Mesothelial cell of epicardium (in vitro differentiated cells): ENCODE measurements at regions not wholly inside any gene's neighbourhood (a gene's known extent, or its start where the extent isn't known, plus 50 kb on each side); places are given as distances from the start of the nearest gene placed in this dataset.

ENCODE experiments used
- DNase-seq, 2 experiments: peaks; one replicate each; pipeline ENCODE4 v3.0.0; 2021; ENCODE audit warnings: low spot score in 2 of 2; ENCODE audit not compliant: unreplicated experiment in 2 of 2
- H3K27ac Mint-ChIP-seq: 2 replicates; pipeline ENCODE4 v1.8.0; 2021; ENCODE audit warnings: mixed read lengths
- H3K27me3 Mint-ChIP-seq: 2 replicates; pipeline ENCODE4 v1.8.0; 2021; ENCODE audit warnings: low read depth, mixed read lengths
- H3K36me3 Mint-ChIP-seq: 2 replicates; pipeline ENCODE4 v1.8.0; 2021; ENCODE audit warnings: mixed read lengths
- H3K4me1 Mint-ChIP-seq: 2 replicates; pipeline ENCODE4 v1.8.0; 2021; ENCODE audit warnings: mixed read lengths
- H3K4me3 Mint-ChIP-seq: 2 replicates; pipeline ENCODE4 v1.8.0; 2021; ENCODE audit warnings: mild to moderate bottlenecking, moderate library complexity, mixed read lengths
- H3K9me3 Mint-ChIP-seq: 2 replicates; pipeline ENCODE4 v1.8.0; 2021; ENCODE audit warnings: mixed read lengths
- TF ChIP-seq, protein P1 (sequence below): fragments of 200-600 bp; sonication (generic); IDR thresholded peaks from one replicate; pipeline ENCODE4 v1.5.0; 2021; ENCODE audit warnings: antibody characterized with exemption; ENCODE audit not compliant: unreplicated experiment

DNA sequence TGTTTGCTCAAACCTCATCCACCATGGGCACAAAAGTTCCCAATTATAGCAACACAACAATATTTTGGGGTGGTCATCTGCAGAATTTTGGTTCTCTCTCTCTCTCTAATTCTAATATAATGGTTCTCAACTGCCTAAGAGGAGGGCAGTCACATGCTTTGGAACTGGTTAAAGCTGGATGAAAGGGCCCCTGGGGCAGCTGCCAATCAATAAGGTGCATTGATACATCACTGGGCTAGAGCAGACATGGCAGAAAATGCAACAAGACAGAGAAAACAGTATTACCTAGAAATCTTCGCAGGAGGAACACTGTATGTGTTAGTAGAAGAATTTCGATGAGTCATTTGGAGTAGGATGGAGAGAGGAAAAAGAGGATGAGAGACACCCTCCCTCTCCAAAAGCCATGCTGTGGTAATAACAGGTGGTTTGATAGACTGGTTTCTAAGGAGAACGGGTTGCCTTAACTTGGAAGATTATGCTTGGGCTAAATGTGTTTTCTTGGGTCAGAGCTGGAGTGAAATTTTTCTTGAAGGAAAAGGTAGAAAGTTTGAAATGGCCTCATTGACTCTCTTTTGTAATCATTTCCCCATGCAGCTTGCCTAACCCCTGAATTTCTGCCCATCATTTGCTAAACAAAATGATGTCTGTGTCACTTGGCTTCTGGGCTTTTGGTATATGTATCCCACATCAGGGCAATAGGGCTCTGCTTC is 67.1 kb upstream of the HIF1A start:
- TF ChIP-seq, protein P1, sequence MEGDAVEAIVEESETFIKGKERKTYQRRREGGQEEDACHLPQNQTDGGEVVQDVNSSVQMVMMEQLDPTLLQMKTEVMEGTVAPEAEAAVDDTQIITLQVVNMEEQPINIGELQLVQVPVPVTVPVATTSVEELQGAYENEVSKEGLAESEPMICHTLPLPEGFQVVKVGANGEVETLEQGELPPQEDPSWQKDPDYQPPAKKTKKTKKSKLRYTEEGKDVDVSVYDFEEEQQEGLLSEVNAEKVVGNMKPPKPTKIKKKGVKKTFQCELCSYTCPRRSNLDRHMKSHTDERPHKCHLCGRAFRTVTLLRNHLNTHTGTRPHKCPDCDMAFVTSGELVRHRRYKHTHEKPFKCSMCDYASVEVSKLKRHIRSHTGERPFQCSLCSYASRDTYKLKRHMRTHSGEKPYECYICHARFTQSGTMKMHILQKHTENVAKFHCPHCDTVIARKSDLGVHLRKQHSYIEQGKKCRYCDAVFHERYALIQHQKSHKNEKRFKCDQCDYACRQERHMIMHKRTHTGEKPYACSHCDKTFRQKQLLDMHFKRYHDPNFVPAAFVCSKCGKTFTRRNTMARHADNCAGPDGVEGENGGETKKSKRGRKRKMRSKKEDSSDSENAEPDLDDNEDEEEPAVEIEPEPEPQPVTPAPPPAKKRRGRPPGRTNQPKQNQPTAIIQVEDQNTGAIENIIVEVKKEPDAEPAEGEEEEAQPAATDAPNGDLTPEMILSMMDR: no peak

DNA sequence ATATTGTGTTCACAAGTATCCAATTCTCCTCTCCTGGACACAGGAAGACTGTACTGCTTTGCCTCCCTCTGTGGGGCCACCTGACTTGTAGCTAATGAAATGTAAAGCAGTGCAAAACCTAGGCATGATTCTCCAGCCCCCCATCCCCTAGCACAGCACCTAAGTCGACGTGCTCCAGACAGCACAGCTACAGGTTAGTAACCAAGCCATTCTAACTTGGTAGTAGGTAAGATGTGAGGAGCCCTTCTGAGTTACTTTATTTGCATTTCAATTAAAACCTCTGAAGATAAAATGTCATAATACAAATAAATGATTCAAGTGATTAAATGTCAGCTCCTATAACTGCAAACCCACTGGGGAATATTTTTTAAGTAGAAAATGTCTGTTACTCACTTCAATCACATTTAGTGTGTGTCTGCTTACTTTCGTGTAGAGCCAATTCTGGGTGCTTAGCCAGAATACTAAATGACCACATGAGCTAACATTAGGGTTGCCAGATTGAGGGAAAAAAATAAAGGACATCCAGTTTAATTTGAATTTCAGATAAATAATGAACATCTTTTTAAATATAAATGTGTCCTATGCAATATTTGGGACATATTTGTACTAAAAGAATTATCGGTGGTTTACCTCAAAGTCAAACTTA is 64.8 kb upstream of the HIF1A start:
- Mint-ChIP-seq H3K27ac (no peak overlapping the region), H3K9me3 (peaks cover 3% of the 10 kb centered on the region), H3K27me3 (no peaks in the 10 kb centered on the region), H3K36me3 (no peaks in the 10 kb centered on the region), H3K4me3 (no peak overlapping the region), H3K4me1 (peaks cover 3% of the 10 kb centered on the region)
- TF ChIP-seq, protein P1: no peak
- no peak for DNase-seq

More for the DNA sequence above, 67.1 kb upstream of the HIF1A start:
- Mint-ChIP-seq H3K9me3 (no peaks in the 10 kb centered on the region), H3K27me3 (no peaks in the 10 kb centered on the region), H3K4me3 (no peak overlapping the region), H3K4me1 (peaks cover 5% of the 10 kb centered on the region), H3K36me3 (no peaks in the 10 kb centered on the region), H3K27ac (no peak overlapping the region)
- no peak for DNase-seq

DNA sequence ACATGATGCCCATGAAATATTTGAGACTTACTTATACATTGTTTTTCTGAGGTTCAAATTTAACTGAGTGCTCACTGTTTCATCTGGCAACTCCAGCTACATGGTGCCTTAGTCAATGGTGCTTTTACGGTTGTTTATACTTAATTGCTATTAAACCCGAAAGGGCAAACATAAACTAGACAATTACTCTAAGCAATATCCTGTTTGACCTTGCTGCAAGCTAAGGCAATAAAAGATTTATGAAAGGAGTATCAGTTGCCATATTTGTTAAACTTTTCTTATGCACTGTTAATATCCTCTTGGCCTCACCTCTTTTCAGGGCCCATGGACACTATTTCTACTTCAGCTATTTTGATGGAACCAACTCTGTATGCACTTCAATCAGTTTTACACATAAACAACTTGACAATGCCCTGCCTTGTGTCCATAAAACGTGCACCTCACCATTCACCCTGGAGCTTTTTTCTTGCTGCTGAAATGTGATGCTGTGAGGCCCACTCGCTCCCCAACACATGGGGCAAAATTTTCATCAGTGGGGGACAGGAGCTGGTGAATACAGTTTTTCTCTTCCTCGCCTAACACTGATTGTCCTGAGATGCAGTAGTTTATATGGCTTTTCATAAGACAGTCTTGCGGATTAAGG is 64.1 kb upstream of the HIF1A start:
- DNase-seq: no peak
- Mint-ChIP-seq H3K27me3 (no peaks in the 10 kb centered on the region), H3K4me3 (no peak overlapping the region), H3K27ac (no peak overlapping the region), H3K4me1 (peaks cover 3% of the 10 kb centered on the region), H3K36me3 (no peaks in the 10 kb centered on the region), H3K9me3 (peaks cover 3% of the 10 kb centered on the region)
- TF ChIP-seq, protein P1: no peak

- peaks cover 3% of the 10 kb centered on the region for H3K9me3 Mint-ChIP-seq
- peaks cover 3% of the 10 kb centered on the region for H3K4me1 Mint-ChIP-seq
- no peak overlapping the region for H3K27ac Mint-ChIP-seq
- H3K4me3 Mint-ChIP-seq: no peak overlapping the region
- H3K27me3 Mint-ChIP-seq: no peaks in the 10 kb centered on the region
- no peak for DNase-seq
- H3K36me3 Mint-ChIP-seq: no peaks in the 10 kb centered on the region
- TF ChIP-seq, protein P1: no peak
Observed at GRCh38 chr14:61632401-61632800, 62.9 kb upstream of the HIF1A start.

- H3K4me3 Mint-ChIP-seq: no peak overlapping the region
- H3K4me1 Mint-ChIP-seq: peaks cover 3% of the 10 kb centered on the region
- no peaks in the 10 kb centered on the region for H3K27me3 Mint-ChIP-seq
- H3K27ac Mint-ChIP-seq: no peak overlapping the region
- DNase-seq: no peak
- no peaks in the 10 kb centered on the region for H3K36me3 Mint-ChIP-seq
- peaks cover 3% of the 10 kb centered on the region for H3K9me3 Mint-ChIP-seq
- TF ChIP-seq, protein P1: no peak
Observed at GRCh38 chr14:61632807-61633206, 62.5 kb upstream of the HIF1A start.
